Fibroblast of villous mesenchyme (primary cell): ENCODE measurements at regions not wholly inside any gene's neighbourhood (a gene's known extent, or its start where the extent isn't known, plus 50 kb on each side); places are given as distances from the start of the nearest gene placed in this dataset.

Source experiments
- DNase-seq: peaks from one replicate; pipeline ENCODE4 v3.0.0-alpha.2; 2010; ENCODE audit warnings: low read depth
- H3K4me3 ChIP-seq: 2 replicates; pipeline ENCODE4 v1.5.1; 2011; ENCODE audit warnings: low read depth, mild to moderate bottlenecking, low read length
- TF ChIP-seq, protein P1 (sequence below): IDR thresholded peaks from 2 replicates; pipeline ENCODE4 v1.5.1; 2012; ENCODE audit warnings: low read depth, mild to moderate bottlenecking, low read length; ENCODE audit not compliant: insufficient read depth

DNA sequence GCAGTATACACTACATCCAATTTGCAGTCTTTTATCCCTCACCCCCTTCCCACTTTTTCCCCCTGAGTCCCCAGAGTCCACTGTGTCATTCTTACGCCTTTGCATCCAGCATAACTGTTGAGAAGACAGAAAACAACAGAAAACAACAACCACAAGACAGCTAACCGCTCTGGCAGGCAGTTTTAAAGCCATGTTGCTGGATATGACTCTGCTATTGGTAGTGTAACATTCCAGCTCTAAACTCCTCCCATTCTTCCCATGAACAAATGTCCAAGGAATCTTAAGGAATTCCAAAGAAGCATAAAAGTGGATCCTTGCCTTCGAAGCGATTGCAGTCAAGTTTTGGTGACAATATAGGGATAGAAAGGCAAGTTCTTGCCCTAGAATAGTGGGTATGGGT is 599.1 kb downstream of the NYAP2 start:
- no peak overlapping the region for H3K4me3 ChIP-seq
- no peak for DNase-seq
- TF ChIP-seq, protein P1, sequence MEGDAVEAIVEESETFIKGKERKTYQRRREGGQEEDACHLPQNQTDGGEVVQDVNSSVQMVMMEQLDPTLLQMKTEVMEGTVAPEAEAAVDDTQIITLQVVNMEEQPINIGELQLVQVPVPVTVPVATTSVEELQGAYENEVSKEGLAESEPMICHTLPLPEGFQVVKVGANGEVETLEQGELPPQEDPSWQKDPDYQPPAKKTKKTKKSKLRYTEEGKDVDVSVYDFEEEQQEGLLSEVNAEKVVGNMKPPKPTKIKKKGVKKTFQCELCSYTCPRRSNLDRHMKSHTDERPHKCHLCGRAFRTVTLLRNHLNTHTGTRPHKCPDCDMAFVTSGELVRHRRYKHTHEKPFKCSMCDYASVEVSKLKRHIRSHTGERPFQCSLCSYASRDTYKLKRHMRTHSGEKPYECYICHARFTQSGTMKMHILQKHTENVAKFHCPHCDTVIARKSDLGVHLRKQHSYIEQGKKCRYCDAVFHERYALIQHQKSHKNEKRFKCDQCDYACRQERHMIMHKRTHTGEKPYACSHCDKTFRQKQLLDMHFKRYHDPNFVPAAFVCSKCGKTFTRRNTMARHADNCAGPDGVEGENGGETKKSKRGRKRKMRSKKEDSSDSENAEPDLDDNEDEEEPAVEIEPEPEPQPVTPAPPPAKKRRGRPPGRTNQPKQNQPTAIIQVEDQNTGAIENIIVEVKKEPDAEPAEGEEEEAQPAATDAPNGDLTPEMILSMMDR, result no peak

DNA sequence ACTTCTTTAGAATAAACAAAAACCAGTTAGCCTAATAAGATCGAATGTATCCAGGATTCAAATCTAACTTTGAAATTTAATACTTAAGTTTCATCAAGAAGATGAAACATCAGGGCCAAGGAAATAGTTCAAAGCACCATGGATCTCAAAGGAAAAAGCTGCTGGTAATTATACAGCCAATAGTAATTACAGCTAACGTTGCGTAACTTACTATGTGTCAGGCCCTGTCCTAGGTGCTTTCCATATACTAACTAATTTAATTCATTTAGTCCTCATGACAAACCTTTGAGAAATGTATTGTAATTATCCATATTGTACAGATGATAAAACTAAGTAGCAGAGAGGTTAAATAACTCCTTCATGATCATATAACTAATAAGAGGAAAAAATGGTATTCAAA is 598.6 kb downstream of the NYAP2 start:
- no peak overlapping the region for H3K4me3 ChIP-seq
- DNase-seq, result no peak
- TF ChIP-seq, protein P1, result no peak

DNA sequence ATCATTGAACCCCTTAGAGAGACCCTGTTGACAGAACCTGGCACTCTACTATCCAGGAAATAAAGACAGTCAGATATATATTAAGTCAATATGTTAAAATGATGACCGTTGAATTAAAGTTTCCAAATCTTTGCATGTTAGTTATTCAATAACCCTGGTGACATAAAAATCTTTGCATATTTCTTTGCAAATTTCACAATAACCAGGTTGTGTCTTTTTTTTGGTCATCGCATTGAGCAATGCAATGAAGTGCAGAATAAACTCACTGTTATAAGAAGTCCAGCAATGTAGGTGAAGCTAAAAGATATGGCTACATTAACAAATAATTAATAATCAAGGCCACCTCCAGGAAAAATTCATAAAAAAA is 596.9 kb downstream of the NYAP2 start:
- H3K4me3 ChIP-seq, result no peak overlapping the region
- DNase-seq, result peak; percentile 10

DNA sequence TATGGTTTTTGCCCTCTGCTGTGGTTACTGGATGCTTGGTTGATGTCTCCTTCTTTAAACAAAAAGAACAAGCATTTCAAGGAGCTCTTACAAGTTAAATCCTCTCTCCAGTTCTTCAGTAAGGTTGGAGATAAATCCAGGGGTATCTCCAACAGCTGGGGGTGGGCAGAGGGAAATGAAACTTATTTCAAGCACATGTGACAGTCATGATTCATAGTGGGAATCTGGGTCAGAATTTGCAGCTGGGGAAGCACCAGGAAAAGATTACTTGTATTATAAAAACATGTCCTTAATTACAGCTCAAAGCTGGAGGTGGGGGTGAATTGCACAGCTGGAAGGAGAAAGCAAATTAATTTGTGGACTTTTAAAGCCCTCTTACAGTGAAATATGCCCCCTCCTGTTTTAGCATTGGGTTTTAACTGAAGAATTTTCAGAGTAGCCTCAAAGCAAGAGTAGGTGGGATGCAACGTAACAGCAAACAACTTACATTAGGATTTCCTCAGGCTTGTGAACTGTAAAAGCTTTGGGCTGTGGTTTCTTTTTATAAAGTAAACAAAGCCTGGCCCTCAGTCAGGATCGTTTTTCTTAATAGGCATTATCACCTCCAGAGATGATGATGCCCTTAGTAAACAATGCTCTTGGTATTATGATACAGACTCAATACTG is 596.4 kb downstream of the NYAP2 start:
- no peak overlapping the region for H3K4me3 ChIP-seq
- peak; percentile 72 for DNase-seq
- TF ChIP-seq, protein P1, result no peak

More for the DNA sequence above, 596.9 kb downstream of the NYAP2 start:
- TF ChIP-seq, protein P1, result no peak

DNA sequence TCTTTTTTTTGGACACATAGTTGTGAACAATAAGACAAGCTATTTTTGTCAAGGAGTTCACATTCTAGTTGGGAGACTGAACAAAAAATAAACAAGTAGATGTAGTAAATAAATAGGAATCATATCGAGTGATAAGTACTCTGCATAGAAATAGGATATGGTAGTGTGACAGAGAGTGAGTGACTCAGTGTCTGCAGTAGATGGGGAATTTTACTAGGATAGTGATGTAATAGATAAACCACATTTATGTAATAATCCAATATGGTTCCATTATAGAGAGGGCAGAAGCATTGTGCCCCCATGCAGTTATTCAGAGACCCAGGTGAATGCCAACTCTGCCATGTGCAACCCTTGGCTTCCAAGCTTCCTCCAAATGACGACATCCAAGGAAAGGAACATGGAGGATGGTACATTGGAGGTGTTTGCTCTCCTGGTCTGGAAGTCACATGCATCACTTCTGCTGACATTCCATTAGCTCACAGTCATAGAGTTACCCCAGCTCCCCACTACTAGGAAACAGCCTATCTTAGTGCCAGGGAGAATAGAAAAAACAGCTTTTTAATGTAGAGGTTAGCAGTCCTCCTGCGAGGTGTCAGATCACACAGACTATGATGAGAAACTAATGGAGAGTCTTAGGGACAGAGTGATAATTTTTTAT is 595.4 kb downstream of the NYAP2 start:
- TF ChIP-seq, protein P1, result no peak
- no peak overlapping the region for H3K4me3 ChIP-seq
- peak; percentile 26 for DNase-seq

DNA sequence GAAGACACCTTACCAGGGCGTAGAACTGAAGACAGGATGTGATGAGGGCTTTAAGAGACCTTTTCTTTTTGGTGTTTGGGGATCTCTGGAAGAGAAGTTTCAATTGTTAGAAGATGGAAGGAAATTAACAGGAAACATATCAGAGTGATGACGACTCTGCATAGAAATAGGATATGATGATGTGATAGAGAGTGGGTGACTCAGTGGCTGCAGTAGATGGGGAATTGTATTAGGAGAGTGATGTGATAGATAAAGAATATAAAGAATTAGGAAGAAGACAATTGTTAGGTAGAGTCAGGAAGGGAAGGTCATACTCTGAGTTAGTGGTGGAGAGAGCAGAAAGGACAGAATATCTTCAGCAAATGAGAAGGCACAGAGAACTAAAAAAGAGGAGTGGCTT is 593.9 kb downstream of the NYAP2 start:
- no peak for DNase-seq
- TF ChIP-seq, protein P1, result no peak
- no peak overlapping the region for H3K4me3 ChIP-seq

DNA sequence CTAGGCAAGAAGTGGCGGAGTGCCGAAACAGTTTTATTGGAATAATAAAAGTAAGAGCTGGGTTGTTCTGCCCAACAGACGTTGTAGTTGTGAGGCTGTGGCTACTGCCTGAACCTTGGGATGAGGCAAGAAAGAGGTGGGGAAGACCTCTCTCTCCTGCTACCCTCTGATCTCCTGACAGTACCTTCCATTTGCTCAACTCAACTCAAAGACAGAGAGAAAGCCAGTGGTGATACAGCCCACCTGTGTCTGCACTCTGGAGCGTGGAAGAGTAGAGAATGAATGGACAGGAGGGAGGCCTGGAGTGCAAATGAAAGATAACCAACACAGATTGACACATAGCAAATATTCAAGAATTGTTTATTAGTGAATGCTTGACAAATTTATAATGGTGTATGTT is 590.3 kb downstream of the NYAP2 start:
- no peak for DNase-seq
- TF ChIP-seq, protein P1, result no peak
- no peak overlapping the region for H3K4me3 ChIP-seq
